CD4-positive, alpha-beta T cell treated with Interleukin-2 at 100 ng/mL for 4 hours (primary cell): ENCODE measurements at regions not wholly inside any gene's neighbourhood (a gene's known extent, or its start where the extent isn't known, plus 50 kb on each side); places are given as distances from the start of the nearest gene placed in this dataset.
"Not testable (repeated sequence)": the region's sequence is repeated elsewhere in the genome, so short reads cannot be mapped to it uniquely, and the experiment has no call there.

Experiments
- DNase-seq: peaks from one replicate; pipeline ENCODE4 v3.0.0-alpha.2; 2020; ENCODE audit warnings: low spot score

DNA sequence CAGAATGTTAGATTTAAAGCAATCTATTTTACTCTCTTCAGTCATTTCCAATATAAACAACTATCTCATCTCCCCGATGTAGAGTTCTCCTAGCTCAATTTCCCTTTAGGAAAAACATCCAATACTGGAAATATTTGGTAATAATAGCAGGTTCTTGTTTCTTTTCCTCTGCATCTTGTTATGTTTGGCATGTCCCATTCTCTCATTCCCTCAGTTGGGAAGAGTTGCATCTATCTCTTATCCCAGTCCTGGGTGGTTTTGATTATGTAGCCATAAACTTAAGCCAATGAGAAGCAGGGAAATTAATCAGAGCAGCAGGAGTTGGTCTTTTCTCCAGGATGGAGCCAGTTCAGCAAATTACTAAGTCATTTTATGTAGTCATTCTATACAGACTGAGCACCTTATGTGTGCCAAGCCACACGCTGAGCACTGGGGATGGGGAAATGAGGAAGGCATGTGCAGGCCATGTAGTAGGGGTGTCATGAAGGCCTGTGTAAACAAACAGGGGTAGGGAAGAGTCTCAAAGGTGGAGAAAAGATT is 418.2 kb upstream of the NFIA start:
- DNase-seq, result no peak

DNA sequence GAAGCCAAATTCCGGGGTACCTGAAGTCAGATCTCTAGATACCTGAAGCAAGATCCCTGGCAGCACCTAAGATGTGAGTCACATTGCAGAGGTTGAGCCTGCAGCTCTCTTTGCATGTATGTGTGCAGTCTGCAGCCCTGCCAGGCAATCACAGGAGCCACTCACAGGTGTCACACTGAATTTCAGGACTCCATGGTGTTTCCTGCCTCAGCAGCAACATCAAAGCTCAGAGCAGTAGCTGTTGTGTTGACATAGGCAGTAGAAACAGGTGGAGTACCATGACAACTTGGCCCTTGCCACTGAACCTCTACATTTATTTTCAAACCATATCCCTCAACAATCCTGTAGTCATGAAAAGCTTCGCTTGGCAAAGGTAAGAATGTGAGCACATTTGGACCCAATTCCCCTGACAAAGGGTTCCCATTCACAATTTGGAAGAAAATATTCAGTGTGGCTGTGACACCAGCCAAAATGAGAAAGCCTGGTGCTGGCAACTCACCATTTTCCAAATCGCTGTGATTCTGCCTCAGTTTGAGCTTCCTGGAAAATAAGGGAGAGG is 419.8 kb upstream of the NFIA start:
- DNase-seq, result no peak

DNA sequence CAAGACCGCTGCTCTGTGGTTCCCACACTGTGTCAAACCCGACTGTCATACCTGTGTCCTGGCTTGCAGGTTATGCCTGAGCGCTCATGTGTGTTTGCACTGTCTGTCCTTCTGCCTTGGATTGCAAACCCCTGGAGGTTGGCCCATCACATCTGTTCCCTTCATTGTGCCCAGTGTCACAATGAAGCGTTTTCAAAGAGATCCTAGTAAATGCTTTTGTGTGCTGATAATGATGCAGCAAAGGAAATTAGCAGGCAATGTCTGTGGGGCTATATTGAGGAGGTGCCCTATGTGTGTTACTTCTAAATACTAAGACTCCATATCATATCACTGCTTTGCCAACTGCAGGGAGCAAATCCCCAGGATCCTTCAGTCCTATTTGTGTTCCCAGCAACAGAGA is 424.4 kb upstream of the NFIA start:
- no peak for DNase-seq

DNA sequence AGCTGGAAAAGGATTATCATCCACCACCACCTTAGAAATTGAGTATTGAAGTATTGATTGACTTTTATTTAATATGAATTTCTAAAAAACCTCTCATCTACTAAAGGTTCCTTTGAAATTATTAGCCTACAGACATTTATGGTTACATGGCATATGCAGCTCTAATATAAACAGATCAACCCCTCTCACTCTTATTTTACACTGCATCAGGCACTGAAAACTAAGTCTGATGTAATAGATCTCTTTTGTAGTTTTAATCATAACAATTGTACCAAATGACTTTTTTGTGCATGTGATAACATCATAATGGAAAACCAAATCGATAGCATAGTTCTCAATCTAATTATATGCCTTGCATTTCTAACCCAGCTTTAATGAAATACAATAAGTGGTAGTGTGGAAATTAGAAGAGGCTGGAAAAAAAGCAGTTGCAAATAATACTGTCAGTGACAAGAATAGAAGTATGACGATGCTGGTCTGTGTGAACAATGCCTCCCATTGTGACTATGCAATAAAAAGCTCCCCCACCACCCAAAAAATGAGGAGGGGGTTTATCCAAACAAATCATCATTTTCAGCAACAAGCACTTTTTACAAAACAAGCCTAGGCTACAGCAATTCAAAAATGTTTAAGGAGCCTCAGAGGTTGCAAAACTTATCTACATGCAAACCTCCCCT is 426.5 kb upstream of the NFIA start:
- no peak for DNase-seq

DNA sequence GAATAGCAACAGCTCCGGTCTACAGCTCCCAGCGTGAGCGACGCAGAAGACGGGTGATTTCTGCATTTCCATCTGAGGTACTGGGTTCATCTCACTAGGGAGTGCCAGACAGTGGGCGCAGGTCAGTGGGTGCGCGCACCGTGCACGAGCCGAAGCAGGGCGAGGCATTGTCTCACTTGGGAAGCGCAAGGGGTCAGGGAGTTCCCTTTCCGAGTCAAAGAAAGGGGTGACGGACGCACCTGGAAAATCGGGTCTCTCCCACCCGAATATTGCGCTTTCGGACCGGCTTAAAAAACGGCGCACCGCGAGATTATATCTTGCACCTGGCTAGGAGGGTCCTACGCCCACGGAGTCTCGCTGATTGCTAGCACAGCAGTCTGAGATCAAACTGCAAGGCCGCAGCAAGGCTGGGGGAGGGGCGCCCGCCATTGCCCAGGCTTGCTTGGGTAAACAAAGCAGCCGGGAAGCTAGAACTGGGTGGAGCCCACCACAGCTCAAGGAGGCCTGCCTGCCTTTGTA is 442.3 kb upstream of the NFIA start:
- not testable (repeated sequence) for DNase-seq

DNA sequence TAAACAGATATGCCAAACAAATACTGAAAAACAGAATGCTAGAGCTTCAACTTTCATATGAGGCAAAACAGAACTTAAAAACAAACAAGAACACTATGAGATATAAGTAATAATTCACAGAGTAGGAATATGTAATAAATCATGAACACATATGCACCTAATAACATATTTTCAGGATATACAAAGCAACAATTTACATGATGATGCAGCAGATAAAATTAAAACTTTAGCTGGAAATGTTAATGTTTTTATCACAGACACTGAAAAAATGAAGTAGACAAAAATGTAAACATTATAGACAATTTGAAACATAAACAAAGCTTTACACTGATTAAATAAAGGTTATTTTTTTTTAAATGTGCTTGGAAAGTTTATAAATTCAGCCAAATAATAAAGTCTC is 443.1 kb upstream of the NFIA start:
- no peak for DNase-seq

DNA sequence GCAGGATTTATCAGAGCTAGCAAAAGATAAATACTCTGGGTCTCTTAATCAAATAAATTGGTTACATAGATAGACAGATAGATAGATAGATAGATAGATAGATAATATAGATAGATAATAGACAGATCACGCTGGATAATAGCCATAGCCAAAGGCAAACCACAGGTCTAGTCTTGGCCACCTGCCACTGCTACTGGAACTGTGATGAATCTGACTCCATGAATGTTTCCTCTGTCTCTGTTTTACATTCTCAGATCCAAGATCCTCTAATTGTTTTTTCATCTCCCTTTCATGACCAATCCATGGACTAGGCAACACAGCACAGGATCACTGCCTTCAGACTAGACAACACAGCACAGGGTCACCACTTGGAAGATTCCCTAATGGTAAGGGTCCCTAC is 444.7 kb upstream of the NFIA start:
- DNase-seq, result no peak

DNA sequence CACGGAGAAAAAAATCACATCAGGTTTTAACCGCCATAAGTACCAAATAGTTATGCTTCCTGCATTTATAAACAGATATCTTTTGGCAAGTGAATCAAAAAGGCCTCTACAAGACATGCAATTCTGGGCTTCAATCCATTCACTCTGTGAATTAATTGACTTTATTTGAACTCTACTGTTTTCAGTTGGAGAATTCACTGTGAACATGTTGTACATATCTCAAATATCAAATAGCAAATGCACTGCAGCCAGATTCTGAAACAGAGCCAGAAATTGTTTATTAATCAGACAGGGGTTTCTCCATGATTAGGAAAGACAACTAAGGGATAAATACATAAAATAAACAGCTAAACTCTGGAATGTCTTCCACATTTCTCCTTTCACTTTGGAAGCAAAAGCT is 445.4 kb upstream of the NFIA start:
- no peak for DNase-seq

DNA sequence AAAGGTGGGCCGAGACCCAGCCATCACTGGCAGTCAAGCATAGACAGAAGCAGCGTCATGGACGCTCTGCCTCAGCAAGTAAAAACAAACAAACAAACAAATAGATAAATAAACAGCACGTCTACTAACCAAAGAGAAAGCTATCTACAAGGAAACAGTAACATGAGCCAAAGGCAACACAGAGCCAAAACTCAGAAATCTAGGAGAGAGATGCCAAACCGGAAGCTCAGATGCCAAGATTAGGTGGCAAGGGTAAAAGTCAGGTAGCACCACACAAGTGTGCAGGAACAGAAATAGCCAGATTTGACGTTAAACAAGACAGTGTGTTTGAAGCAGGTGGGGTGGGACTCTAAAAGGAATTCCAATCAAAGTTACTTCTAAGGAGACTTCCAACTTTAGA is 448.3 kb upstream of the NFIA start:
- no peak for DNase-seq

DNA sequence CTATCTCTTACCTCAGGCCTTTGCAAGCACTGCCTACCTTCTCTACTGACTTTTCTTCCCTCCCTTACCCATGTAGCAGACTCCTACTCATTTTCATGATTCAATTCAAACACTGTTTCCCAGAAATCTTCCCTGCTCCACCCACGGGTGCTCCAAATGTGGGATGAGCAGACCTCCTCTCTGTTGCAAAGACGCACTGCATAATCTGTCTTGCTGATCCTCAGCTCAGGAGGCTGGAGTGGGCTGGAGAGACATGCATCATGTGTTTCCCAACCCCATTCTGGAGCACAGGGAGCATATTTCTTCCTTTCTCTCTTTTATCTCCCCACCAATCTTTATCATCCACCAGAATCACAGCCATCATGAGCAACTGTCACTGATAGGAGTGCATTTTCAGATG is 459.9 kb upstream of the NFIA start:
- no peak for DNase-seq

DNA sequence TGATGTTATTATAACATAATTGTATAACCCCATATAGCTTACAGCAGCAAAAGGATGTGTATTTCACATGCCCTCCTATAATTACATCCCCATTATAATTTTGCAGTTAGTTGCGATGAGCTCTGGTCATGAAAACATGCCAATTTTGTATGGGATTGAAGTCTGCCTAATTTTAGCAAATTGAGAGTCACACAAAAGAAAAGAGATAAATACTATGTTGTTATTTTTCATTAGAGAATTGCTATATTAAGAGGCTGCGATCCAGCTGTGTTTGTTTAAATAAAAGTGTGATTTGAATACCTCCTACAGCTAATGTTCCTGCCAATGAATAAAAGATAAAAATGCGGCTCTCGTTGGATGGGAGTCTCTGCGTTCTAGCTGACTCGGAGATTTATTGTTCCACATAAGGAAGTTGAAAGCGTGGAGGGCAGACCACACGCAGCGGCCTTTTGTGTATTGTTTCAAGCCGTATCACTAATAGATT is 461.0 kb upstream of the NFIA start:
- DNase-seq, result no peak

DNA sequence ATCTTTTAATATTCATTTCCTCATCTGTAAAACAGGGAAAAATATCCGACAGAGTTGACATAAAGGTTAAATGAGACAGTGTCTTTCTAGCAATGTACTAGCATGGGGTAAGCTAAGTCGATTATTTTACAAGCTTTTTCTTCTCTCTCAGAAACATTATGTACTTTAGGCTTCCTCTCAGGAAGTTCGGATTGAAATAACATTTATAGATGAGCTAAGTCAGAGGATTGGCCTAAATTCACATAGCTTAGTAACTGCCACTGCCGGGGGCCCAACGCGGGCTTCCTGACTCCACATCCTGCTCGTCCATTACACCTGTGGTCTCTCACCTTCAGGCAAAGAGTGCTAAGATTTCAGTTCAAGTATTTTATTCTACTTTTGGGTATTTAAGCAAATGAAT is 462.3 kb upstream of the NFIA start:
- DNase-seq, result no peak

DNA sequence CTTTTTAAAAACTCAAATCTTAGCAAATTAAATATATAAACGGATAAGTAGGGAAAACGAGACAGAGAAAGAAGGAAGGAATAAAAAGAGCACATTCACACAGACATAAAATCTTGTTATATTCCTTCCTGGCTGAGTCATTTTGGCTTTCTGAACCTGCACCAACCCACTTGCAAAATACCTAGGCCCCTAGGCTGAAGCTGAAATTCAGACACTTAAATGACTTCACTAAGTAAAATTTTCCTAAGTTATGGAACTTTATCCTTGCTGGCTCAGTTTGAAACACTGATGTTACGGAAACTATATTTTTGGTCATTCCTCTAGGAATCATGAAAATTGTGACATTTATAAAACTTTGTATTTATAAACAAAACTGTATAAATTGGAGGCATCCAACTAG is 462.8 kb upstream of the NFIA start:
- DNase-seq, result no peak

DNA sequence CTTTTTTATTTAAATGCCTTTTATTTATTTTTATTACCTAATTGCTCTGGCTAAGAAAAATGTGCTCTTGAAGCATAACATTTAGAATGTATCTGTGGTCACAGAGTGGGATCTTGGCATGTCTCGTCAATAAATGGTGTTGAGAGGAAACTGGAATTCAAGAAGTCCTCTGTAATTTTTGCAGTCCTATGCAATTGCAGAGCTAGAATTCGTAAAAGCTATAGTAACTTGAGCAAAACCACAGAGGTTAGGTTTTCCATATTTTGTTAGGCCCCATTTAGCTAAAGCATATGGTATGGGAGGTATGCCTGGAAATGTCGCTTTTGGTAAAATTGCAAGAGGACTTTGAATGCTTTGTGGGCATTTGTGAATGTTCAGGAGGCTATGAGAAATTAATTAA is 466.7 kb upstream of the NFIA start:
- no peak for DNase-seq

DNA sequence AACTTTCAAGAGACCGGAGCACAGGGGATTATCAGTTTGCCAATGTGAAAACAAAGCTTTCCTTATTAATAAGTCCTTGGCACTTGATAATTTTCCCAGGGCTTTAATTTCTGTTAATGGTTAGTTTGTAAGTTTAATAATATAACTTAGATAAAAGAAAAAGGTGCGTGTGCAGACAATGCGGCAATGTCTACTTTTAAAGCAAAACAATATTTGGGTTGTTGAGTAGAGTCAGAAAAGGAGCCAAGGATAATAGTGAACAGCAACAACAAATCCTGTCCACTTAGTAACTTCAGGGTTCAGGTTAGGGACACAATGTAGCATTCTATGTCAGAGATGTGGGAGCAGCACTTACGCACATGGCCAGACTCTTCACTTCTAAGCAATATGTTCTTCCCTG is 469.6 kb upstream of the NFIA start:
- DNase-seq, result no peak

DNA sequence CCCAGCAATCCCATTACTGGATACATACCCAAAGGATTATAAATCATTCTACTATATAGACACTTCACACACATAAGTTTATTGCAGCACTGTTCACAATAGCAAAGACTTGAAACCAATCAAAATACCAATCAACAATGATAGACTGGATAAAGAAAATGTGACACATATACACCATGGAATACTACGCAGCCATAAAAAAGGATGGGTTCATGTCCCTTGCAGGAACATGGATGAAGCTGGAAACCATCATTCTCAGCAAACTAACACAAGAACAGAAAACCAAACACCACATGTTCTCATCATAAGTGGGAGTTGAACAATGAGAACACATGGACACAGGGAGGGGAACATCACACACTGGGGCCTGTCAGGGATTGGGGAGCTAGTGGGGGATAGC is 475.4 kb upstream of the NFIA start:
- DNase-seq, result not testable (repeated sequence)

DNA sequence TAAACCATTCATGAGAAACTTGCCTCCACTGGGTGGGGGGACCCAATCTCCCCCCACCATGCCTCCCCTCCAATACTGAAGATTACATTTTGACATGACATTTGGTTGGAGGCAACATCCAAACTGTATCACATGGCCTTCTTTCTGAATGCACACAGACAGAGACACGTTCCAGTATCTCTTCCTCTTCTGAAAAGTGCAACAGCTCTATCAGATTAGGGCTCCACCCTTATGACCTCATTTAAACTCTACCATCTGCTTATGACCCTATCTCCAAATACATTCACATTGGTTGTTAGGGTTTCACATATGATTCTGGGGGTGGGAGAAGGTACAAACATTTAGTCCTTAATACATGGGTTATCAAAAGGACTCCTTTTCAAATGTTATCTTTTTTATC is 481.8 kb upstream of the NFIA start:
- no peak for DNase-seq

DNA sequence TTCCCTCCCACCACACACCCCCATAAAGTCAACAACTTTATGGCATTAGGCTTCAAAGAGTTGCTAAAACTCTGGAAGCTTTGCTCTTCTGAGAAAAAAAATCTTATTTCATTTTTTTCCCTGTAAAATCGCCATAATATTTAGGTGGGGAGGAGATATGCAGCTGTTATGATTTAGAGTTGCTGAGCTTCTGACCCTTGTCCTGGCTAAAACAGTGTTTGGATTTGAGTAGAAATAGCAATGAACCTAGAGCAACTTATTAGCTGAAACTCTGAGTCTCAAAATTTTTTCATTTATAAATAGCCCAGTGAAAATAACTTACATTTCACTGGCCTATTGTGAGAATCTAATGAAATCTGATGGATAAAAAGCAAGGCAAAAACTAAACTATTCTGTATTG is 482.8 kb upstream of the NFIA start:
- DNase-seq, result no peak

DNA sequence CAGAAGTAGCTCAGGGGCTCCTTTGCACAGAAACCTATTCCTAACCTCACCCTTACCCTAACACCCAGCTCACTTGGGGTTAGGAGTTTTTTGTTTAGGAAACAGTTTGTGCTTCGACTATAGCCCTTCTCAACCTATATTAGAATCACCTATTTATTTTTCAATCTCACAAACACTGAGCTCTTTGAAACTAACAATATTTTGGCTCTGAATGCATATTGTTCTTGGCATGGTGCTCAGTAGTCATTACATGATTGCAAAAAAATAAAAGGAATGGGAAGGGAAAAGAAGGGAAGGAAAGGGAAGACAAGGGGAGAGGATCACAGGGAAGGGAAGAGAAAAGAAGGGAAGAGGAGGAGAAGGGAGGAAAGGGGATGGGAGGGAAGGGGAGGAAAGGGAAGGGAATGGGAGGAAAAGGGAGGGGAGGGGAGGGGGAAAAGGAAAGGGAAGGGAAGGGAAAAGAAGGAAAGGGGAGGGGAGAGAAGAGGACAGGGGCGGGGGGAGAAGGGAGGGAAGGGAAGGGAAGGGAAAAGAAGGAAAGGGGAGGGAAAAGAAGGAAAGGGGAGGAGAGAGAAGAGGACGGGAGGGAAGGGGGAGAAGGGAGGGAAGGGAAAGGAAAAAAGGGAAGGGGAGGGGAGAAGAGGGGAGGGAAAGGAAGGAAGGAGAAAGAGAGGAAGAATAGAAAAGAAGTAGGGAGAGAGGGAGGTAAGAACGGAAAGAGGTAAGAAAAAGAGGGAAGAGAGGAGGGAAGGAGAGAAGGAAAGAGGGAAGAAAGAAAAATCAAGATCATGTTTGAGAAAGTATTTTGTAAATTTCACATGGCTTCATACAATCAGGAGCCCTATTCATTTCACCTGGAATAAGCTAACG is 484.1 kb upstream of the NFIA start:
- DNase-seq, result no peak

DNA sequence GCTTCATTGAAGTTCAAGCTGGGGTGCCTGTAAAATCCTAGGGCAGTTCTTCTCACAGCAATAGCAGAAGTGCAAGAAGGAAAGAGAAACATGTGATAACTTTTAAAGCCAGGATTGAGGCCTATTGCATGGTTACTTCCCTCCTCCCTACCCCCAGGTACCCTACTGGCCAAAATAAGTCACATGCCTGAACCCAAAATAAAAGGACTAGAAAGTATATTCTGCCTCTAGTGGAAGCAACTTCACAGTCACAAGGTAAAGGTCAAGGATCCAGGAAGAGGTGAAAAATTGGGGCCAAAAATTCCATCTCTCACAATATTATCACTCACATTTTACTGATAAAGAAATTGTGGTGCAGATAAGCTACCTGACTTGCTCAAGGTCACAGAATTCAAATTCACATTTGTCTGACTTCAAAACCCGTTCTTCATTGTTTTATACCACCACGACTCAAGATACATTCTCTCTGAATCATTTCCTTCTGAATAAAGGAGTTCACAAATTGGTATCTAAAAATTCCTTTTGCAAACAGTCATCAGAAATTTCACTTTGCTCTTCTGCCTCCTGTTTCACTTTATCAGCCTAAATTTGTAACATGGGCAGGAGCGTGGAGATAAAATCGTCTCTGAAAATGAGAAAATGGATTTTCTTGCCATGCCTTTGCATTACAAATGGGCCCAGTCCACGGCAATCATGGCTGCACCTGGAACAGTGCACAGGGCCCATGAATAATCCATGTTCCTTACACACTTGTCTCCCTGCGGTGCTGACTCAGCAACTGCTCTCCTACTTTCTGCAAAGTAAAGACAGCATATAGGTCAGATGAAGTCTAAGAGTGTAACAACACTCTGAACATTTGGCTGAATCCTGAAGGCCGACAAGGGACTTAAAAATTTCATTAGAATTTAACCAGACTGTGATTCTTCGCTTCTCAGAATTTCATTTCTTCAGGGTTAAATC is 485.3 kb upstream of the NFIA start:
- DNase-seq, result no peak

DNA sequence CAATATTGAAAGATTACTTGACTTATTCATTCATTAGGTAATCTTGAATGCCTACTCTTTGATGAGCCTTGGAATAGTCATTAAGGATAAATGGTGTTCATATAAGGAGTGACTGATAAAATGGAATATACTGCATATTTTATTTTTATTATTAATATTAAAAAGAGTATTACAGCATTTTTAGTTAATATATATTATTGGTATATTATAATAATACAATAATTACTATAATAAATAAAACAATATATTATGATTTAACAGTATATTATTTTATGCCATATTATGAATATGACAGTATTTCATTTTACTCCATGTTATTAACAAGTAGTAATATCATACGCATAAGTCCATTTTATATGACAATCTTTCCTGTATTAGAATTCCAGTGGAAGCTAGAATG is 490.8 kb upstream of the NFIA start:
- DNase-seq, result no peak

DNA sequence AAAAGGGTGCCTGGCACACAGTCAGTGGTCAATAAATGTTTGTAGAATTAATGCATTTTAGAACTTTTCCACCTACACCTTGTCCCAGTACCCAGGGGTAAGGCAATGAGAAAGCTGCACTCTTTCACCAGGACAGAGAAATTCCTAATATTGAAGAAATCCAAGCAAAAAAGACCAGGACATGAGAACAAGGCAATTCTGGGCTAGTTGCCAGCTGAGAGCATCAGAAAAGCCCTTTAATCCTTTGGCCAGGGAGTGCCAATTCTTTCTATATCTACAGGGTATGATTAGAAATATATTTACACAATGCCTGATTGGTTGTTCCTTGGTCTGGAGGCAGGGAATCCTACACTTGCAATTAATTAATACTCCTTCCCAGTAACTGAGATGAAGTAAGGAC is 492.4 kb upstream of the NFIA start:
- DNase-seq, result no peak
